ENCODE measurements at regions not wholly inside any gene's neighbourhood (a gene's known extent, or its start where the extent isn't known, plus 50 kb on each side); places are given as distances from the start of the nearest gene placed in this dataset.

- no peak for DNase-seq
Observed at GRCh38 chr3:14345496-14346150, 56.8 kb upstream of the SLC6A6 start.

GRCh38 chr3:14346191-14346590 is 56.2 kb upstream of the SLC6A6 start:
- intact Hi-C loops (cut with DNase I) = no loop called here
- no peak for DNase-seq

More at GRCh38 chr3:14345496-14346150, 56.8 kb upstream of the SLC6A6 start:
- intact Hi-C loops (cut with DNase I) = no loop called here

GRCh38 chr3:14346642-14347041 is 55.8 kb upstream of the SLC6A6 start:
- intact Hi-C loops (cut with DNase I) = no loop called here
- no peak for DNase-seq

GRCh38 chr3:14347110-14347509 is 55.3 kb upstream of the SLC6A6 start:
- no peak for DNase-seq
- intact Hi-C loops (cut with DNase I) = no loop called here

- intact Hi-C loops (cut with DNase I) = no loop called here
- DNase-seq = peak in 3 of 42 donors; percentile 31 to 54 (median 33)
Observed at GRCh38 chr3:14351617-14352001, 50.8 kb upstream of the SLC6A6 start.

GRCh38 chr3:14352002-14352627 is 50.3 kb upstream of the SLC6A6 start:
- DNase-seq = peak in 6 of 42 donors; percentile 17 to 48 (median 31)

More at GRCh38 chr3:14352002-14352627, 50.3 kb upstream of the SLC6A6 start:
- intact Hi-C loops (cut with DNase I) = no loop called here
